B cell (primary cell): ENCODE measurements at regions not wholly inside any gene's neighbourhood (a gene's known extent, or its start where the extent isn't known, plus 50 kb on each side); places are given as distances from the start of the nearest gene placed in this dataset.
"Not testable (repeated sequence)": the region's sequence is repeated elsewhere in the genome, so short reads cannot be mapped to it uniquely, and the experiment has no call there.

Experiments used
- ATAC-seq: fragments of 200-7000 bp; cut with Tn5 transposase; one replicate; pipeline ENCODE4 v1.10.0; 2021; ENCODE audit warnings: low read depth, mild to moderate bottlenecking, moderate number of reproducible peaks, moderate library complexity
- CTCF ChIA-PET: fragments of 350-600 bp; sonication (Branson Sonifier 250); formaldehyde crosslinking; loops from one replicate; lab custom pipeline; 2021; ENCODE audit warnings: antibody characterized with exemption, inconsistent platforms; lab: Charles Lee
- POLR2A ChIA-PET: fragments of 350-600 bp; sonication (Branson Sonifier 250); formaldehyde crosslinking; loops from one replicate; lab custom pipeline; 2021; ENCODE audit warnings: antibody characterized with exemption; lab: Charles Lee
- DNase-seq: peaks from one replicate; pipeline ENCODE4 v3.0.0; 2013
- H2AFZ ChIP-seq: 2 replicates; pipeline ENCODE4 v1.6.1; 2012; ENCODE audit warnings: mild to moderate bottlenecking, low read depth, low read length; ENCODE audit not compliant: insufficient read depth, poor library complexity, severe bottlenecking
- H3K27ac ChIP-seq, 2 donors: 1 replicate in 1 of 2; 2 replicates in 1 of 2; pipeline ENCODE4 v1.5.1; 2012 to 2013; ENCODE audit warnings: low read length in 2 of 2, mild to moderate bottlenecking in 2 of 2, moderate library complexity in 1 of 2
- H3K27me3 ChIP-seq, 4 experiments: fragments of 200-600 bp in 1 of 4; sonication (generic) in 1 of 4; replicated peaks in 1 of 4; 1 replicate in 2 of 4; 2 replicates in 2 of 4; pipeline versions ENCODE4 v1.6.1 to v1.7.0; 2013 to 2016; ENCODE audit warnings: low read length in 3 of 4, mild to moderate bottlenecking in 2 of 4, mixed read lengths in 1 of 4, moderate library complexity in 1 of 4; ENCODE audit not compliant: insufficient read depth in 4 of 4, control insufficient read depth in 3 of 4; ENCODE audit errors: control extremely low read depth in 1 of 4
- H3K36me3 ChIP-seq, 2 experiments: replicated peaks in 1 of 2; 1 replicate in 1 of 2; 2 replicates in 1 of 2; pipeline versions ENCODE4 v1.6.1 to v1.7.1; 2013; ENCODE audit warnings: low read length in 1 of 2; ENCODE audit not compliant: insufficient read depth in 2 of 2, control insufficient read depth in 1 of 2; ENCODE audit errors: control extremely low read depth in 1 of 2, extremely low read depth in 1 of 2
- H3K4me1 ChIP-seq, 2 donors: fragments of 200-600 bp in 1 of 2; sonication (generic) in 1 of 2; 1 replicate in 1 of 2; 2 replicates in 1 of 2; pipeline versions ENCODE4 v1.5.1 to v1.6.1; 2013 to 2017; ENCODE audit warnings: low read length in 2 of 2; ENCODE audit not compliant: control insufficient read depth in 2 of 2, insufficient read depth in 2 of 2
- H3K4me2 ChIP-seq: replicated peaks from 2 replicates; pipeline ENCODE3; 2012; ENCODE audit warnings: mild to moderate bottlenecking, low read depth, low read length; ENCODE audit not compliant: poor library complexity, severe bottlenecking
- H3K4me3 ChIP-seq, 5 experiments: fragments of 200-600 bp in 1 of 5; sonication (generic) in 1 of 5; 1 replicate in 3 of 5; 2 replicates in 2 of 5; pipeline versions ENCODE4 v1.5.1 to v1.7.0; 2011 to 2016; ENCODE audit warnings: low read length in 4 of 5, mild to moderate bottlenecking in 4 of 5, low read depth in 2 of 5, control low read depth in 1 of 5, moderate library complexity in 1 of 5; ENCODE audit not compliant: insufficient read depth in 1 of 5; ENCODE audit errors: control extremely low read depth in 1 of 5, extremely low read depth in 1 of 5
- H3K79me2 ChIP-seq: fragments of 200-600 bp; sonication (generic); one replicate; pipeline ENCODE4 v1.6.0; 2016; ENCODE audit warnings: low read length; ENCODE audit not compliant: control insufficient read depth, insufficient read depth
- H3K9ac ChIP-seq: fragments of 200-600 bp; sonication (generic); 2 replicates; pipeline ENCODE4 v1.6.1; 2017; ENCODE audit warnings: mild to moderate bottlenecking, low read length, moderate library complexity
- H3K9me3 ChIP-seq, 3 donors: one replicate each; pipeline versions ENCODE4 v1.6.1 to v1.7.1; 2013; ENCODE audit warnings: low read length in 2 of 3; ENCODE audit not compliant: control insufficient read depth in 2 of 3, insufficient read depth in 1 of 3; ENCODE audit errors: control extremely low read depth in 1 of 3
- H4K20me1 ChIP-seq: 2 replicates; pipeline ENCODE4 v1.6.0; 2012; ENCODE audit warnings: mild to moderate bottlenecking, low read length; ENCODE audit not compliant: insufficient read depth, control insufficient read depth, poor library complexity, severe bottlenecking
- H3K27ac Mint-ChIP-seq: one replicate; pipeline ENCODE4 v1.8.0; 2021; ENCODE audit warnings: mixed read lengths
- H3K27me3 Mint-ChIP-seq: one replicate; pipeline ENCODE4 v1.8.0; 2021; ENCODE audit warnings: mixed read lengths
- H3K4me1 Mint-ChIP-seq: one replicate; pipeline ENCODE4 v1.8.0; 2021; ENCODE audit warnings: mixed read lengths
- H3K4me3 Mint-ChIP-seq: one replicate; pipeline ENCODE4 v1.8.0; 2021; ENCODE audit warnings: mixed read lengths
- H3K9me3 Mint-ChIP-seq: one replicate; pipeline ENCODE4 v1.8.0; 2022; ENCODE audit warnings: mixed read lengths; ENCODE audit not compliant: insufficient read depth
- CTCF ChIP-seq: fragments of 200-600 bp; IDR thresholded peaks from one replicate; pipeline ENCODE4 v1.8.0; 2022; ENCODE audit warnings: antibody characterized with exemption, mild to moderate bottlenecking
- EZH2 ChIP-seq: IDR thresholded peaks from 2 replicates; pipeline ENCODE4 v1.6.1; 2012; ENCODE audit warnings: borderline replicate concordance, low read depth, mild to moderate bottlenecking, moderate library complexity, low read length; ENCODE audit not compliant: insufficient read depth, poor library complexity, severe bottlenecking
- WGBS: methylation state at CpG from one replicate; pipeline ENCODE4 v1.1.5; 2013; ENCODE audit warnings: missing lambda C conversion rate; ENCODE audit not compliant: insufficient coverage; 5-methylcytosine and 5-hydroxymethylcytosine counted together
- intact Hi-C: fragments of 100-400 bp; cut with micrococcal nuclease; formaldehyde crosslinking; loops from one replicate; pipeline ENCODE4 v1.10.0; 2022

GRCh38 chr7:9149499-9150082 lies 716.2 kb downstream of the NXPH1 start:
- no peaks in the 10 kb centered on the region for H3K9me3 ChIP-seq
- H2AFZ ChIP-seq: no peak overlapping the region
- H3K9me3 Mint-ChIP-seq: no peaks in the 10 kb centered on the region
- H3K4me1 ChIP-seq: no peaks in the 10 kb centered on the region
- H3K9ac ChIP-seq: no peak overlapping the region
- WGBS: no CpG with 5 or more reads among the region's 4 CpGs
- CTCF ChIA-PET: no interaction called here
- intact Hi-C loops: no loop called here
- H3K4me3 ChIP-seq: no peak overlapping the region
- H3K4me3 Mint-ChIP-seq: no peak overlapping the region
- H3K27ac ChIP-seq: no peak overlapping the region
- DNase-seq: no peak
- H3K27ac Mint-ChIP-seq: no peak overlapping the region
- no peaks in the 10 kb centered on the region for H3K27me3 Mint-ChIP-seq
- no peak overlapping the region for H3K4me2 ChIP-seq
- H3K36me3 ChIP-seq: no peaks in the 10 kb centered on the region
- no peaks in the 10 kb centered on the region for H3K27me3 ChIP-seq
- no peak for ATAC-seq
- TF ChIP-seq EZH2 (no peak), CTCF (no peak)
- no peaks in the 10 kb centered on the region for H3K79me2 ChIP-seq
- no peaks in the 10 kb centered on the region for H3K4me1 Mint-ChIP-seq
- POLR2A ChIA-PET: no interaction called here
- H4K20me1 ChIP-seq: no peaks in the 10 kb centered on the region

GRCh38 chr7:9163691-9164090 lies 730.3 kb downstream of the NXPH1 start:
- H3K27me3 ChIP-seq, POLR2A ChIA-PET, H3K4me2 ChIP-seq, H3K27ac Mint-ChIP-seq, H3K27ac ChIP-seq, H3K4me1 ChIP-seq, H3K79me2 ChIP-seq, H3K27me3 Mint-ChIP-seq, ATAC-seq, H4K20me1 ChIP-seq, intact Hi-C loops, H3K4me1 Mint-ChIP-seq, H3K4me3 ChIP-seq, H2AFZ ChIP-seq, H3K36me3 ChIP-seq, CTCF ChIA-PET, H3K4me3 Mint-ChIP-seq, H3K9me3 Mint-ChIP-seq, H3K9me3 ChIP-seq, H3K9ac ChIP-seq, DNase-seq: not testable (repeated sequence)
